PC-3 (cell line): ENCODE measurements at regions not wholly inside any gene's neighbourhood (a gene's known extent, or its start where the extent isn't known, plus 50 kb on each side); places are given as distances from the start of the nearest gene placed in this dataset.

Experiments used
- ATAC-seq: fragments of 200-7000 bp; cut with Tn5 transposase; 2 replicates; pipeline ENCODE4 v1.9.1; 2020; ENCODE audit warnings: mild to moderate bottlenecking, moderate library complexity
- BruUV-seq: library from RNA; stranded (reverse); fragments of 400-500 nt; replicated peaks from 2 replicates; lab custom pipeline; 2021; lab: Mats Ljungman, UMichigan
- CTCF ChIA-PET: fragments of 300-600 bp; sonication (Branson Sonifier 250); formaldehyde crosslinking; loops from one replicate; lab custom pipeline; 2022; ENCODE audit warnings: antibody characterized with exemption; lab: Charles Lee
- POLR2A ChIA-PET: fragments of 300-600 bp; sonication (Branson Sonifier 250); formaldehyde crosslinking; loops from one replicate; lab custom pipeline; 2022; ENCODE audit warnings: antibody characterized with exemption; ENCODE audit not compliant: unreplicated experiment; lab: Charles Lee
- DNase-seq: peaks from one replicate; pipeline ENCODE4 v3.0.0-alpha.2; 2015
- H2AFZ ChIP-seq: fragments of 300-600 bp; sonication (generic); 2 replicates; pipeline ENCODE4 v1.6.0; 2016; ENCODE audit warnings: antibody characterized with exemption, low read length
- H3F3A ChIP-seq: fragments of 300-600 bp; sonication (generic); one replicate; pipeline ENCODE4 v1.6.0; 2017; ENCODE audit warnings: antibody characterized with exemption, low read length, control low read depth, mild to moderate bottlenecking; ENCODE audit not compliant: unreplicated experiment
- H3K27ac ChIP-seq: fragments of 300-600 bp; sonication (generic); 2 replicates; pipeline ENCODE4 v1.5.1; 2016; ENCODE audit warnings: mild to moderate bottlenecking, low read length
- H3K27me3 ChIP-seq: fragments of 300-600 bp; sonication (generic); 2 replicates; pipeline ENCODE4 v1.6.1; 2016; ENCODE audit warnings: low read length, mixed read lengths
- H3K36me3 ChIP-seq: fragments of 300-600 bp; sonication (generic); 2 replicates; pipeline ENCODE4 v1.6.1; 2016; ENCODE audit warnings: low read depth, mixed run types, low read length, mixed read lengths
- H3K4me1 ChIP-seq: fragments of 300-600 bp; sonication (generic); 2 replicates; pipeline ENCODE4 v1.5.1; 2016; ENCODE audit warnings: low read length; ENCODE audit not compliant: insufficient read depth
- H3K4me2 ChIP-seq: fragments of 300-600 bp; sonication (generic); 2 replicates; pipeline ENCODE4 v1.6.0; 2016; ENCODE audit warnings: low read length
- H3K4me3 ChIP-seq: fragments of 300-600 bp; sonication (generic); 2 replicates; pipeline ENCODE4 v1.5.1; 2016; ENCODE audit warnings: mild to moderate bottlenecking, low read length, mixed read lengths
- H3K79me2 ChIP-seq: fragments of 300-600 bp; sonication (generic); 2 replicates; pipeline ENCODE4 v1.6.1; 2017; ENCODE audit warnings: low read length, mixed read lengths
- H3K9ac ChIP-seq: fragments of 300-600 bp; sonication (generic); 2 replicates; pipeline ENCODE4 v1.6.0; 2016; ENCODE audit warnings: mild to moderate bottlenecking, low read length
- H3K9me2 ChIP-seq: fragments of 300-600 bp; sonication (generic); replicated peaks from 2 replicates; pipeline ENCODE4 v1.6.1; 2016; ENCODE audit warnings: mixed run types, low read length, mixed read lengths
- H3K9me3 ChIP-seq: fragments of 300-600 bp; sonication (generic); 2 replicates; pipeline ENCODE4 v1.6.1; 2016; ENCODE audit warnings: low read length, mixed read lengths
- H4K20me1 ChIP-seq: fragments of 300-600 bp; sonication (generic); 2 replicates; pipeline ENCODE4 v1.6.1; 2016; ENCODE audit warnings: low read length, mixed read lengths
- EZH2 ChIP-seq: fragments of 300-600 bp; sonication (generic); IDR thresholded peaks from one replicate; pipeline ENCODE4 v1.6.1; 2017; ENCODE audit warnings: antibody characterized with exemption, mild to moderate bottlenecking, low read length; ENCODE audit not compliant: unreplicated experiment
- EZH2phosphoT487 ChIP-seq: fragments of 300-600 bp; sonication (generic); IDR thresholded peaks from 2 replicates; pipeline ENCODE4 v1.6.1; 2018; ENCODE audit warnings: mild to moderate bottlenecking, antibody characterized with exemption, low read length, borderline replicate concordance
- intact Hi-C: fragments of 100-400 bp; cut with micrococcal nuclease; formaldehyde crosslinking; loops from 2 replicates; pipeline ENCODE4 v1.9.0; 2023
- TF ChIP-seq, protein P1 (sequence below): fragments of 300-600 bp; sonication (generic); conservative IDR thresholded peaks from 2 replicates; pipeline ENCODE4 v1.5.1; 2017; ENCODE audit warnings: antibody characterized with exemption, low read depth, mild to moderate bottlenecking, low read length

GRCh38 chr2:167733747-167734146 is 513.6 kb downstream of the STK39 start:
- Histone ChIP-seq H3K9me2 (no peaks in the 10 kb centered on the region), H3K9me3 (no peaks in the 10 kb centered on the region), H3K9ac (no peak overlapping the region), H3F3A (no peaks in the 10 kb centered on the region), H3K79me2 (no peaks in the 10 kb centered on the region), H3K27me3 (peaks cover 5% of the 10 kb centered on the region; the same call in 1 of the 2 replicates), H2AFZ (no peak overlapping the region), H4K20me1 (no peaks in the 10 kb centered on the region), H3K4me2 (no peak overlapping the region), H3K27ac (no peak overlapping the region), H3K36me3 (no peaks in the 10 kb centered on the region), H3K4me3 (no peak overlapping the region), H3K4me1 (no peaks in the 10 kb centered on the region)
- POLR2A ChIA-PET: no interaction called here
- TF ChIP-seq, protein P1, sequence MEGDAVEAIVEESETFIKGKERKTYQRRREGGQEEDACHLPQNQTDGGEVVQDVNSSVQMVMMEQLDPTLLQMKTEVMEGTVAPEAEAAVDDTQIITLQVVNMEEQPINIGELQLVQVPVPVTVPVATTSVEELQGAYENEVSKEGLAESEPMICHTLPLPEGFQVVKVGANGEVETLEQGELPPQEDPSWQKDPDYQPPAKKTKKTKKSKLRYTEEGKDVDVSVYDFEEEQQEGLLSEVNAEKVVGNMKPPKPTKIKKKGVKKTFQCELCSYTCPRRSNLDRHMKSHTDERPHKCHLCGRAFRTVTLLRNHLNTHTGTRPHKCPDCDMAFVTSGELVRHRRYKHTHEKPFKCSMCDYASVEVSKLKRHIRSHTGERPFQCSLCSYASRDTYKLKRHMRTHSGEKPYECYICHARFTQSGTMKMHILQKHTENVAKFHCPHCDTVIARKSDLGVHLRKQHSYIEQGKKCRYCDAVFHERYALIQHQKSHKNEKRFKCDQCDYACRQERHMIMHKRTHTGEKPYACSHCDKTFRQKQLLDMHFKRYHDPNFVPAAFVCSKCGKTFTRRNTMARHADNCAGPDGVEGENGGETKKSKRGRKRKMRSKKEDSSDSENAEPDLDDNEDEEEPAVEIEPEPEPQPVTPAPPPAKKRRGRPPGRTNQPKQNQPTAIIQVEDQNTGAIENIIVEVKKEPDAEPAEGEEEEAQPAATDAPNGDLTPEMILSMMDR: no peak
- TF ChIP-seq EZH2 (no peak), EZH2phosphoT487 (no peak)
- DNase-seq (no peak), ATAC-seq (peak; percentile 75)
- CTCF ChIA-PET: no interaction called here
- no TSS peak for BruUV-seq
- intact Hi-C loops: no loop called here

- Histone ChIP-seq H3K27me3 (peaks cover 5% of the 10 kb centered on the region; the same call in 1 of the 2 replicates), H3F3A (no peaks in the 10 kb centered on the region), H4K20me1 (no peaks in the 10 kb centered on the region), H3K9me3 (no peaks in the 10 kb centered on the region), H3K4me3 (no peak overlapping the region), H3K4me2 (no peak overlapping the region), H3K9ac (no peak overlapping the region), H3K4me1 (no peaks in the 10 kb centered on the region), H3K9me2 (no peaks in the 10 kb centered on the region), H3K36me3 (no peaks in the 10 kb centered on the region), H3K79me2 (no peaks in the 10 kb centered on the region), H2AFZ (no peak overlapping the region), H3K27ac (no peak overlapping the region)
- ATAC-seq (no peak), DNase-seq (no peak)
- TF ChIP-seq EZH2phosphoT487 (no peak), EZH2 (no peak)
- TF ChIP-seq, protein P1: no peak
- ChIA-PET POLR2A (no interaction called here), CTCF (no interaction called here)
- BruUV-seq: no TSS peak
- intact Hi-C loops: no loop called here
Measured at GRCh38 chr2:167732326-167732725, 515.1 kb downstream of the STK39 start.

GRCh38 chr2:167729911-167730310 is 517.5 kb downstream of the STK39 start:
- ChIA-PET POLR2A (no interaction called here), CTCF (no interaction called here)
- DNase-seq: no peak
- Histone ChIP-seq H2AFZ (no peak overlapping the region), H3K27ac (no peak overlapping the region), H3K9me3 (no peaks in the 10 kb centered on the region), H3K79me2 (no peaks in the 10 kb centered on the region), H3K9ac (no peak overlapping the region), H3K4me1 (no peaks in the 10 kb centered on the region), H3F3A (no peaks in the 10 kb centered on the region), H3K36me3 (no peaks in the 10 kb centered on the region), H3K4me2 (no peak overlapping the region), H4K20me1 (no peaks in the 10 kb centered on the region), H3K9me2 (no peaks in the 10 kb centered on the region), H3K27me3 (peaks cover 5% of the 10 kb centered on the region; the same call in 1 of the 2 replicates), H3K4me3 (no peak overlapping the region)
- ATAC-seq: no peak
- TF ChIP-seq EZH2: no peak
- no peak for TF ChIP-seq EZH2phosphoT487
- TF ChIP-seq, protein P1: no peak
- no TSS peak for BruUV-seq
- intact Hi-C loops: no loop called here
